HL-60 (cell line): ENCODE measurements at regions not wholly inside any gene's neighbourhood (a gene's known extent, or its start where the extent isn't known, plus 50 kb on each side); places are given as distances from the start of the nearest gene placed in this dataset.

Experiments used
- DNase-seq, 2 experiments: peaks; one replicate each; pipeline ENCODE4 v3.0.0-alpha.2; 2010 to 2020; ENCODE audit warnings: low read depth in 1 of 2, low spot score in 1 of 2
- H3K27ac ChIP-seq: fragments of 250-450 bp; sonication (Bioruptor Pico); replicated peaks from 2 replicates; pipeline ENCODE4 v1.5.1; 2020; ENCODE audit warnings: mild to moderate bottlenecking, moderate library complexity
- H3K27me3 ChIP-seq: fragments of 250-450 bp; sonication (Bioruptor Pico); 2 replicates; pipeline ENCODE4 v1.5.1; 2021; ENCODE audit warnings: mild to moderate bottlenecking, moderate library complexity; ENCODE audit not compliant: insufficient read depth, poor library complexity, severe bottlenecking
- H3K4me3 ChIP-seq: replicated peaks from 2 replicates; pipeline ENCODE4 v1.5.1; 2011; ENCODE audit warnings: mild to moderate bottlenecking, control low read depth, low read length; ENCODE audit not compliant: insufficient read depth
- GABPA ChIP-seq: IDR thresholded peaks from 2 replicates; pipeline ENCODE4 v1.6.1; 2012; ENCODE audit warnings: low read depth
- POLR2AphosphoS5 ChIP-seq: IDR thresholded peaks from 2 replicates; pipeline ENCODE4 v1.6.1; 2012; ENCODE audit warnings: low read depth
- SPI1 ChIP-seq: IDR thresholded peaks from 2 replicates; pipeline ENCODE4 v1.6.1; 2012; ENCODE audit warnings: low read depth, mild to moderate bottlenecking, borderline replicate concordance
- TF ChIP-seq, protein P1 (sequence below): IDR thresholded peaks from one replicate; pipeline ENCODE4 v1.5.1; 2011; ENCODE audit warnings: low read length, control low read depth, inconsistent platforms; ENCODE audit not compliant: insufficient read depth
- TF ChIP-seq, protein P2 (sequence below): IDR thresholded peaks from 2 replicates; pipeline ENCODE4 v1.6.1; 2012; ENCODE audit warnings: low read depth; ENCODE audit not compliant: insufficient replicate concordance

DNA sequence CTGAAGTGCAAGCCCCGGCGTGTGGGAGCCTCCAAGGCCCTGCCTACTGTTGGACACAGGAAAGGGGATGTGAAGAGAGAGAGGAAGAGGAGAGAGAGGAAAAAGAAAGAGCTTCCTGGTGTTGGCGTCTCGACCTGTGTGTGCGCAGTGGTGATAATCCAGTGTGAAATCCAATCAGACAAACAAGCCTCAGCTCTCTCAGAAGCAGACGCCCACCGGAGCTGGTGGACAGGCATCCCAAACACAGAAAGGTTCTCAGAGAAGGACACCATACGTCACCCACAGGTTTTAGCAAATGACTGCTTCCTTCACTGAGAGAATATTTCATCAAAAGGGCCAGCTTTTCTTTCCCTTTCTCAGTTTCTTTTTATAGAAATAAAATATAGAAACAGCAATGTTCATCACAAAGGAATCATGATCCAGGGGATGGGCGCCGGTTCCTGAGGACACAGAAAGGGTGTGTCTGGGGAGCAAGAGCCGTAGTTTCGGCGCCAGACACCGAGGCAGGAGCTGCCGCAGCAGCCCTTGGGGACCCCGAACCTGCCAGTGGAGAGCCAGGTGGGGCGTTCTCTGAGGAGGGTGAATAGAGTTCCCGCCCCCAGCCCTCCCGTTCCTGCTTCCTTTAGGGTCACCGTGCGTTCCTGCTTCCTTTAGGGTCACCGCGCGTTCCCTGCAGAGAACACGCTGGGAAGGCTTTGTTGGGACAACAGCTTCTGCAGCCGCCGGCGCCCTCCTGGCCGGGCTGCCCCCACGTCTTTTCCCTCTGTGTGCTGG, 145.8 kb upstream of the SOX1 start:
- Histone ChIP-seq H3K27me3 (peaks cover 7% of the 10 kb centered on the region), H3K4me3 (no peak overlapping the region), H3K27ac (no peak overlapping the region)
- TF ChIP-seq, protein P1, sequence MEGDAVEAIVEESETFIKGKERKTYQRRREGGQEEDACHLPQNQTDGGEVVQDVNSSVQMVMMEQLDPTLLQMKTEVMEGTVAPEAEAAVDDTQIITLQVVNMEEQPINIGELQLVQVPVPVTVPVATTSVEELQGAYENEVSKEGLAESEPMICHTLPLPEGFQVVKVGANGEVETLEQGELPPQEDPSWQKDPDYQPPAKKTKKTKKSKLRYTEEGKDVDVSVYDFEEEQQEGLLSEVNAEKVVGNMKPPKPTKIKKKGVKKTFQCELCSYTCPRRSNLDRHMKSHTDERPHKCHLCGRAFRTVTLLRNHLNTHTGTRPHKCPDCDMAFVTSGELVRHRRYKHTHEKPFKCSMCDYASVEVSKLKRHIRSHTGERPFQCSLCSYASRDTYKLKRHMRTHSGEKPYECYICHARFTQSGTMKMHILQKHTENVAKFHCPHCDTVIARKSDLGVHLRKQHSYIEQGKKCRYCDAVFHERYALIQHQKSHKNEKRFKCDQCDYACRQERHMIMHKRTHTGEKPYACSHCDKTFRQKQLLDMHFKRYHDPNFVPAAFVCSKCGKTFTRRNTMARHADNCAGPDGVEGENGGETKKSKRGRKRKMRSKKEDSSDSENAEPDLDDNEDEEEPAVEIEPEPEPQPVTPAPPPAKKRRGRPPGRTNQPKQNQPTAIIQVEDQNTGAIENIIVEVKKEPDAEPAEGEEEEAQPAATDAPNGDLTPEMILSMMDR = no peak
- TF ChIP-seq, protein P2, sequence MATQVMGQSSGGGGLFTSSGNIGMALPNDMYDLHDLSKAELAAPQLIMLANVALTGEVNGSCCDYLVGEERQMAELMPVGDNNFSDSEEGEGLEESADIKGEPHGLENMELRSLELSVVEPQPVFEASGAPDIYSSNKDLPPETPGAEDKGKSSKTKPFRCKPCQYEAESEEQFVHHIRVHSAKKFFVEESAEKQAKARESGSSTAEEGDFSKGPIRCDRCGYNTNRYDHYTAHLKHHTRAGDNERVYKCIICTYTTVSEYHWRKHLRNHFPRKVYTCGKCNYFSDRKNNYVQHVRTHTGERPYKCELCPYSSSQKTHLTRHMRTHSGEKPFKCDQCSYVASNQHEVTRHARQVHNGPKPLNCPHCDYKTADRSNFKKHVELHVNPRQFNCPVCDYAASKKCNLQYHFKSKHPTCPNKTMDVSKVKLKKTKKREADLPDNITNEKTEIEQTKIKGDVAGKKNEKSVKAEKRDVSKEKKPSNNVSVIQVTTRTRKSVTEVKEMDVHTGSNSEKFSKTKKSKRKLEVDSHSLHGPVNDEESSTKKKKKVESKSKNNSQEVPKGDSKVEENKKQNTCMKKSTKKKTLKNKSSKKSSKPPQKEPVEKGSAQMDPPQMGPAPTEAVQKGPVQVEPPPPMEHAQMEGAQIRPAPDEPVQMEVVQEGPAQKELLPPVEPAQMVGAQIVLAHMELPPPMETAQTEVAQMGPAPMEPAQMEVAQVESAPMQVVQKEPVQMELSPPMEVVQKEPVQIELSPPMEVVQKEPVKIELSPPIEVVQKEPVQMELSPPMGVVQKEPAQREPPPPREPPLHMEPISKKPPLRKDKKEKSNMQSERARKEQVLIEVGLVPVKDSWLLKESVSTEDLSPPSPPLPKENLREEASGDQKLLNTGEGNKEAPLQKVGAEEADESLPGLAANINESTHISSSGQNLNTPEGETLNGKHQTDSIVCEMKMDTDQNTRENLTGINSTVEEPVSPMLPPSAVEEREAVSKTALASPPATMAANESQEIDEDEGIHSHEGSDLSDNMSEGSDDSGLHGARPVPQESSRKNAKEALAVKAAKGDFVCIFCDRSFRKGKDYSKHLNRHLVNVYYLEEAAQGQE = no peak
- TF ChIP-seq POLR2AphosphoS5 (no peak), GABPA (no peak), SPI1 (no peak)
- DNase-seq = no peak

DNA sequence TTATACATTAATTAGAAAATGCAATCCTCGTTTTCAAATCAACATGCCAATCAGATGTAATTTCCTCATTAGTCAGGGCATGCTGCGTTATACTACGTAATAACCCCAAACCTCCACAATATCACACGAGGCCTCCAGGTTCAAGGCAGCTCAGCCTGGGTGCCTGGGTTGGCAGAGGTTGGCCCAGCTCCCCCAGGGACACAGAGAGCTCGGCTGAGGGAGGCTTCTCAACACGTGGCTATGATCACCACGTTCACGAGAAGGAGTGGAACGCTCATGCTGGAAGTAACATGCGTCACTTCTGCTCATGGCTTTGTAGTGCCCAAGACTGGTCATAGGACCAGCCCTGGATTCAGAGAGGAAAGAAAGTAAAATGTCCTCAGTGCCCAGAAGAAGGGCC, 144.9 kb upstream of the SOX1 start:
- TF ChIP-seq POLR2AphosphoS5 = no peak
- TF ChIP-seq, protein P1 = no peak
- TF ChIP-seq, protein P2 = no peak
- TF ChIP-seq GABPA = no peak
- no peak for TF ChIP-seq SPI1
- H3K27me3 ChIP-seq = peaks cover 6% of the 10 kb centered on the region
- DNase-seq = no peak
- no peak overlapping the region for H3K4me3 ChIP-seq
- no peak overlapping the region for H3K27ac ChIP-seq

DNA sequence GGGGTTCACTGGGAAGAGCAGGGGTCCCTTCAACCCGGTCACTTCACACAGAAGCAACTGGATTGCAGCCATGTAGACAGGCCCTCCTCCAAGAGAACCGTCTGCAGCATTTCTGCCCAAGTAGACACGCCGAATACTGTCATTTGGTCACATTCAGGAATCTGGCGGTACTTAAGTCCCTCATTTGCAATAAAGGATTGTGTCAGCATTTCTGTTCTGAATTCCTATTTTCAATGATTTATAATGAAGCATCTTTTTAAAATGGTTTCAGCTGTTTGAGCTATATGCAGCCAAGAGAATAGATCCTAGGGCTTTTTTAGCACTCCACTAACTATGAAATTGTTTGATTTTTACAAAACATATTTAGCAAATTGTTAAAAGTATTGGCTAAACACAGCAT, 143.5 kb upstream of the SOX1 start:
- TF ChIP-seq, protein P2 = no peak
- TF ChIP-seq GABPA (no peak), POLR2AphosphoS5 (no peak), SPI1 (no peak)
- TF ChIP-seq, protein P1 = no peak
- Histone ChIP-seq H3K27ac (no peak overlapping the region), H3K27me3 (peaks cover 4% of the 10 kb centered on the region), H3K4me3 (no peak overlapping the region)
- DNase-seq = no peak
